LoVo (cell line): ENCODE measurements at regions not wholly inside any gene's neighbourhood (a gene's known extent, or its start where the extent isn't known, plus 50 kb on each side); places are given as distances from the start of the nearest gene placed in this dataset.
"Not testable (repeated sequence)": the region's sequence is repeated elsewhere in the genome, so short reads cannot be mapped to it uniquely, and the experiment has no call there.

Experiments used
- DNase-seq: peaks from one replicate; pipeline ENCODE4 v3.0.0-alpha.2; 2016; ENCODE audit warnings: low spot score

DNA sequence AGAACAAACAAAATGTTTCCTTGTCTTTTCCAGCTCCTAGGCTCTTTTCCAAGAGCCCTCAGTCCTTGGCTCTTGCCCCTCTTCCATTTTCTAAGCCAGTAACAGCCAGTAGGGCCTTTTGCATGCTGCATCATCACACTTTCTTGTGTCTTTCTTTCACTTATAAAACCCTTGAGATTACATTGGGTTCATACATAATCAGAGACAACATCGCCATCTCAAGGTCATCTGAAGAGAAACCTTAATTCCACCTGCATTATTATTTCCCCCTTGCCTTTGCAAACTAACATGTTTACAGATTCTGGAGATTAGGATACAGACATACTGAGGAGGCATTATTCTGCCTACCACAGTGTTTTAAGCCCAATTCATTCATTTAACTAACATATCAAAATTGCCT is 697.3 kb downstream of the TRIB2 start:
- DNase-seq = no peak

DNA sequence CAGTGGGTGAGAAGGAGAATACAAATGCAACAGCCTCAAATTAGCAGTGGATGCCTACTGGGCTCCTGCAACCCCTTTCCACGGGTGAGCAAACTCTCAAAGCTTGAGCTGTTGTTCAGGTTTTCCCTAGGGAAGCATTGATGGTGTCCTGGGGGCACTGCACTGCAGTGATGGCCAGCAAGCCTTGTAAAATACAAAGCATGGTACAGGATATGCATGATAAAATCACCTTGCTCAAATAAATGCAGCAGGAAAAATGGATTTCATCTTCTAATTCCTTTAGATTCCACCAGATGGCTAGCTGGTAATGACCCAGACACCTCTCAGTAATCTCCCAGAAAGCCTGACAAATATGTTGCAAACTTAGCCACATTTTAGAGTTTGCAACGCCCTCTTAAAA is 698.2 kb downstream of the TRIB2 start:
- DNase-seq = no peak

DNA sequence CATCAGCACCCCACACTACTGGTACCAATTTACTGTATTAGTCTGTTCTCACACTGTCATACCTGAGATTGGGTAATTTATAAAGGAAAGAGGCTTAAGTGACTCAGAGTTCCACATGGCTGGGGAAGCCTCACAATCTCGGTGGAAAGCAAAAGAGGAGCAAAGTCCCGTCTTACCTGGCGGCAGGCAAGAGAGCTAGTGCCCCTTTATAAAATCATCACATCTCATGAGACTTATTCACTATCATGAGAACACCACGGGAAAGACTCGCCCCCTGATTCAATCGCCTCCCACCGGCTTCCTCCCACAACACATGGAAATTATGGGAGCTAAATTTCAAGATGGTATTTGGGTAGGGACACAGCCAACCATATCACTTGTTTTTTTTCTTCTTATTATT is 717.2 kb downstream of the TRIB2 start:
- DNase-seq = no peak

DNA sequence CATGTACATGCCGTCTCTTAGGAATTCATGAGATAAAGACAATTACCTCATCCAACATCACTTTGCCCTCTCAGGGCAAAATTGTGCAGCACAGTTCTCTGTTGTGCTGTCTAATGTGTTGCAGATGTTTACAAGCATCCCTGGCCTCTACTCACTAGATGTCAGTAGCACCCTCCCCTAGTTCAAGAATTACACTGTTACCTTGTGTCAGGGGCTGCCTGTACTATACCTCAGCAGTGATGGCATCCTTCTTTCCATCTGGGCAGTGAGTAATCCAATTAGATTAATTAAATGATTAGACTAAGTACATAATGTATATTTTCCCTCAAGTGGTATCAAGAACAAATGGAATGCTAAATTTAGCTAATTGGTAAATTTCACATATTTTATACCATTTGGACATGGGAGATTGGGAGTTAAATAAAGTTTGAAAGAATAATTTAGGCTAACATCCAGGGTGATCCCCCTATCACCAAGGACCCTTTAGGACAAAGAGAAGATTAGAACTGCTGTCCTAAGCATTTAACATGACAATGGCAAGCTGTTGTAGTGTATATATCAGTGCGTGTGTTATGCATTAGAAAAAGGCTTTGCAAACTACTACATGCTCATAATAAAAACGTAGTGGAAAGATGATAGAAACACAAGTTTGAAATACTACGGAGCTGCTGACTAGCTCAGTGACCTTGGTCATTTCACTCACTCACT is 727.0 kb downstream of the TRIB2 start:
- DNase-seq = not testable (repeated sequence)

DNA sequence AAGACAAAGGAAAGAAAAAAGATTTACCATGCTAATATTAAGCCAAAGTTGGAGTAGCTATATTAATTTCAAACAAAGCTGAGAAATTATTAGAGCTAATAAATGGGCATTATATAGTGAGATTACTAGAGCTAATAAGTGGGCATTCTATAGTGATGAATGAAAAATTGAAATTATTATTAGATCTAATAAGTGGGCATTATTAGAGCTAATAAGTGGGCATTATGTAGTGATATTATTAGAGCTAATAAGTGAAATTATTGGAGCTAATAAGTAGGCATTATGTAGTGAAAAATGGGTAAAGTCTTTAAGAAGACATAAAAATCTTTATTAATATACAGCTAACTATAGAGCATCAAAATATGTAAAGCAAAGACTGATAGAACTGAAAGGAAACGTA is 745.7 kb downstream of the TRIB2 start:
- DNase-seq = no peak

DNA sequence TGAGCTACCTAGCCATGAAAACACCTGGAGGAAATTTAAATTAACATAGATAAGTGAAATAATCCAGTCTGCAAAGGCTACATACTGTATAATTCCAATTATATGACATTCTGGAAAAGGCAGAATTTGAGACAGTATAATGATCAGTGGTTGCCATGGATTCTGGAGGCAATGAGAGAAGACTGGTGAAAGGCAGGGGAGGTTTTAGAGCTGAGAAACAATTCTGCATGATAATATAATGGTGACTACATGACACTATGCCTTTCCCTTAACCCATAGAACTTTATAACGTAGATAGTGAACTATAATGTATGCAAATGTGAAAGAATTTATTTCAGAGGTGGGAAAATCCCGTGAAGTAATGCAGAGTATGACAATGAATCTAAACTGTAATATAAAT is 749.3 kb downstream of the TRIB2 start:
- no peak for DNase-seq

DNA sequence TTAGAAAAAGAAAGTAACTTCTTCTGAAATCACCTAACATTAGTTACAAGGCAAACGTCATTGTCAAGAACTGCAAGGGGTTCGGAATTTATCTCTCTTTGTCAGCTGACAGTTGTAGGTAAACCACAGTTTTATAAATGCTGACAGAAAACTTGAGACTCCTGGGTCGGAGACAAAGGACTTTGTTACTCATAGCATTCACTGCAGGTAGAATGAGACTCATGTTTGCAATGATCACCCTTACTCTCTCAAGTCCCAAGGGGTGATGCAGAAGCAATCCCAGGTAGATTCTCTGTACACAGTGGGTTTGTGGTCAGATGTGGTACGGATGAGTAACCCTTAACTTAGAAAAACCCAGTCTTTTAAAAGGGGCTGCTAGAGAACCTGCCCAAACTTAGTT is 757.8 kb downstream of the TRIB2 start:
- DNase-seq = no peak

DNA sequence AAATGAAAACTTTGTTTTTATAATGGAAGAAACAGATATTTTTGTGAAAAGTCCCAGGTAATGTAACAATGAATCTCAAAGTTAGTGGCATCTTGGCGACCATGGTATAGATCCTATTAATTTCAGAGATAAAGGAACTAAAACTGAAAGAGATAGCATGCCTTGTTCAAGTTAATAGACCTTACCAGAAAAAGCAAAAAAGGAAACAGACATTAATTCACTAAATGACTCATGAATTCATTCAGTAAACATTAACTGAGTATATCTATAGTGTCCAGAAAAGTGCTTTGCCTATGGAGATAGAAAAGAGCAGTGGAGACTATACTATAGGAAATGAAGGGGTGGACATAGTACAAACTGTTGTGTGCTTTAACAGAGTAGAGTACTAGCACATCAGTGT is 763.3 kb downstream of the TRIB2 start:
- no peak for DNase-seq

DNA sequence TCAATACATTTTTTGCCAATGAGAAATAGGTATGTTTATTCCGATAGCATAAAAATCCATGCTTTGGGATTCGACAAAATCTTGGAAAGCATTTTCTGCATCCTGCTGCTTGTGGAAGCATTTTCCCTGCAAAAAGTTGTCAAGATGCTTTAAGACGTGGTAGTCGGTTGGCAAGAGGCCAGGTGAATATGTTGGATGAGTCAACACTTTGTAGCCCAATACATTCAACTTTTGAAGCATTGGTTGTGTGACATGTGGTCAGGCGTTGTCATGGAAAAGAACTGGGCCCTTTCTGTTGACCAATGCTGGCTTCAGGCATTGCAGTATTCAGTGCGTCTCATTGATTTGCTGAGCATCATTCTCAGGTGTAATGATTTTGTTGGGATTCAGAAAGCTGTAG is 764.5 kb downstream of the TRIB2 start:
- DNase-seq = no peak

DNA sequence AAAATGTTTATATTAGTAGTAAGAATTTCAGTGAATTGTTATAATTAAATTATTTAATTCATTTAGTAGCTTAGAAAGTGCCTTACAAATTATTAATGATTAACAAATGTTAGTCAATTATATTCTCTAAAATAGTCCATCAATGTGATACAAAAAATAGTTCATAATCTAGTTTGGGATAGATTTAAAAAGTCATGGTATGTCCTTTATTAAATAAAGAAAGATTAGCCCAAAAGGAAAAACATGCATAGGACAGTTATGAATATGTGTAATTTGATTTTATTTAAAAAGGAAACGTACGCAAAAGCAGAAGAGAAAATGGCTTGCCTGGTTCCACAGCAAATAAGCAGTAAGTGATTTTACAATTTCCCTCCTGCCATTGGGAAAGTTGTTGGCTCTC is 768.5 kb downstream of the TRIB2 start:
- DNase-seq = no peak

DNA sequence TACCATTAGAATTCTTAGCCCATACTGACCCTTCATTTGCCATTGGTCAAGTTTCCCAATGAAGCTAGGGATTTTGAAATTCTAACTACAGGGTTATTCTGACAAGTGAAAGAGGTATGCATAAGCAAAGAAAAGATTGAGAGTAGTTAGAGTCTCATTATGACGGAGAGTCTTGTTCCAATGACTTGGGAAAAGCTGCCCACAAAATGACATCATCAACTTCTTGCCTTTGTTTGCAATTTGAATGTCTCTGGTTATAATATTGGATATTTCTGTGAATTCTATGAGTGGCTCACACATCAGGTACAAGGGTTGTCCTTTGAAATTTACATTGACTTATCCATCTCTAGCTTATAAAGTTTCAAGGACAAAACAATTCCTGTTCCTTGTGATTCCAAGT is 772.2 kb downstream of the TRIB2 start:
- DNase-seq = no peak

DNA sequence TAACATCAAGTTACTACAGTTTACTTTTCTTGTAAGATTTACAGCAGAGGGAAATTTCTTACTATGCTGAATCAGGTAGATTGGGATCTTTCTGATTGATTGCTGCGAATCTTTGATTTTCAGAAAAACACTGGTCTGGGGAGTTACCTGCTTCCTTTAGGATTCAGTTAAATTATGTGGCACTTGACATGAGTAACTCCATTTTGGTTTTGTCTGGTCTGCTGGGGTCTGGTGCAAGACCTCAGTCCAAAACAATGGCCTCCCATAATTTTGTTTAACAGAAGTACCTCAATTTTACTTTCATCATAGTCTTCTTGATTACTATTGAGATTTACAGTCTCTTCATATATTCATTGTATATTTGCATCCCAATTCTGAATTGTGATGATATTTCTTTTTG is 775.5 kb downstream of the TRIB2 start:
- no peak for DNase-seq

DNA sequence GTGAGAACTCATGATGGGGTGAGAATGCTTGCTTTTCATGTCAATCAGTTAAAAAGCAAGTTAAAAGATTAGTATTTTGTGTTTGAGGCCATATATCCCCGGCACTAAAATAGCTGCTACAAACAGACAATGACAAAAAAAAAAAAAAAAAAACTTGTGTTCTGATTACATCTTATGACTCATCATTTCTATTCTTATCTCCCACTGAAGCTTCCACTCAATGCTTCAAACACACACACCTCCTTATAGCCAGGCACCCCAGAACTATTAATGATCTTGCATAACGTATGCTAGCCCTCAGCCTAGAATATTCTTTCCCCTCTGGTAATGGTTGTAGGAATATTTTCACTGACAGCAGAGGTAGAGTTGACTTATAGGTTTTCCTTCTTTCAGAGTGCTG is 778.3 kb downstream of the TRIB2 start:
- no peak for DNase-seq

DNA sequence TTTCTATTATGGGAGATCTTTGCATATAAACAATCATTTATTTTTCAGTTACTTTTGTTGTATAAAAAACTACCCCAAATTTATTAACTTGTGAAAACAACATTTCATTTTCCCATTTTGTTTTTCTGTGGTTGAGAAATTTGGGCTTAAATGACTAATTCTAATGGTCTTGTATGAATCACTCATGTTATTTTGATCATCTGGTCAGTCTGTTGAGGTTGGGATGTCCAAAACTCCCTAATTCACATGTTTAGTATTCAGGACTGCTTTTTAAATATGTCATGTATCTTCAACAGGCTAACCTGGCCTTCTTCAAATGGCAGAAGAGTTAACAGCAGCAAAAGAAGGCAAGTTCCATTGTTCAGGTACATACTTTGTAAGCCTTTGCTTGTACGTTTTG is 788.1 kb downstream of the TRIB2 start:
- DNase-seq = no peak

DNA sequence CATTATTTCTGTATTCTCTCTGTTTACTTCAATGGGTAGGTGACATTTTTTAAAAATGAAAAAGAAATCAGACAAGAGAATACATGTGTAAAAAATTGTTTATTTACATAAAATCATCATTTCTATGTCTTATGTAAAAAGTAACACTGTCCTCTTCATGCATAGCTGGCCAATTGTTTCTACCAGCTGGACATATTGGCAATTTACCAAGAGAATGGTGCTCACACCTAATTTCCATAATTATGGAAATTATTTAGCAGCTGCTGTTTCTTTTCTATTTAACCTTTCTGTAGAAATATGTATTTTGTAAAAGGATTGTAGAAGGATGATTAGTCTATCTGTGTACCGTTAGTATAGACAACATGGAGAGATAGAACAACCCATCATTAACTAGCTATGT is 791.9 kb downstream of the TRIB2 start:
- no peak for DNase-seq

DNA sequence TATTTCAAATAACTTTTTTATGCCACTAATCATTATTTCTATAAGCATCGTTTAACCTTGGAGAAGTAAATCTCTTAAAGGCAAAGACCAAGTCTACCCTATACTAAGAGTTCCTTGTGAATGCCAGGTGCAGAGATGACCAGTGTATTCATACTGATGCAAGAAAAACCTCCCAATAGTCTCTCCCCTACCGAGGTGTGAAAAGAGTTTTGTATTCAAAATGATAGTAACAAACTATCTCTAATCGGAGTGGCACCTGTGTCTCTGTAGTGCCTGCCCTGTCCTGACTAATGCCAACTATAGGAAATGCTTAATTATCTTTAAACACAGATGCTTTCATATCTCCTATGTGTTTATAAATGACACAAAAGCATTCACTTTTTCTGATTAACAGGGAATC is 798.5 kb downstream of the TRIB2 start:
- DNase-seq = no peak

DNA sequence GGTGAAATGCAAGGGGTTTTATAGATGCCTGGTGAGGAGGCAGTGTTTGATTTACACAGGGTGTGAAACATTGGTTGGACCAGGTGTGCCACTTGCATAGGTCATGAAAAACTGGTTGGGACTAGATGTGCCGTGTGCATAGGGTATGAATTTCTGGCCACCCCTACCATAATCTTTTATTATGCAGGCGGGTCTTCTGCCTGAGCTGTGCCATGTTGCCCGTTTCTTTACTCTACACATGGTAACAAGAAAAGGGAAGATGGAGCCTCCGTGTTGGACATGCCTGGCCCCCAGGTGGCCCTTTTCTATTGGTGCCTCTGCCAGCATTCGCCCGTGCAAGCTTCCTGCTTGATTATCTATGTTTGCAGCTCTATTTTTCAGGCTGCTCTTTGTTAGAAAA is 805.4 kb downstream of the TRIB2 start:
- no peak for DNase-seq

DNA sequence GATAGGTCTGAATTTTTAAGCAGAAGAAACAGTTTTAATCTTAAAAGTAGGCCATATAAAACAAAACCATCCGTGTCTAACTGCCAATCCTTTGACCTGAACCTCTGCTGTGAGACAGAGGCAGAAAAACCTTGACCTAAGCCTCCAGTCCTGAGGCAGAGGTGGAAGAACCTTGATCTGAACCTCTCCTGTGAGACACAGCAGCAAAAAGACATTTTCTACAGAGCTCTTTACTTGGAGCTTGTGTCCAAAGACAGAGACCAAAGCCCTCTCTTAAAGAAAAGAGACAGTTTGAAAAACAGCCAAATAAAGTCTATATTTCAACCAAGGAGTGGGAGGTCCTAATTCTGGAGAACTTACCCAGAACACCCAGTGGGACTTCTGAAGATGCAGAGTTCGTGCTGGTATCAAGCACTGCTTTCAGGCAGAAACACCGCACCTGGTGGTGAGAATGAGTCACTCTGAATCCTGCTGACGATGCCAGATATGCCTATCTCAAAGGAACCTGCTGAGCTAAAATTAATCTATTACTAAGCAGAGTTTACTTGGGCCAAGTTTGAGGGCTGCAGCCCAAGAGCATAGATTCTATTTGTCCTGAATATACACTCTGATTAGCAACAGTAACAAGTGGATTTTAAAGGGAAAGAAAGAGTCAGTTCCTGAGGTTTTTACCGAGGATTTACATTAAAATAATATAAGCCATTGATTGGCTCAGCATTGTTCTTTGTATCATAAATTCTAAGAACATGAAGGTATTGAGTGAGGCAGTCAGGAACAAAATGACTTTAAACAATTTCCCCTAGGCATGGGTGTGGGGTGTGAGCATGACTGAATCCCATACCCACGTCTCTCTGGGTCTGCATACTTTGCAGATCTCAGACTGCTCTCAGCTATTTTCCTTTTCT is 806.4 kb downstream of the TRIB2 start:
- peak; percentile 61 for DNase-seq

DNA sequence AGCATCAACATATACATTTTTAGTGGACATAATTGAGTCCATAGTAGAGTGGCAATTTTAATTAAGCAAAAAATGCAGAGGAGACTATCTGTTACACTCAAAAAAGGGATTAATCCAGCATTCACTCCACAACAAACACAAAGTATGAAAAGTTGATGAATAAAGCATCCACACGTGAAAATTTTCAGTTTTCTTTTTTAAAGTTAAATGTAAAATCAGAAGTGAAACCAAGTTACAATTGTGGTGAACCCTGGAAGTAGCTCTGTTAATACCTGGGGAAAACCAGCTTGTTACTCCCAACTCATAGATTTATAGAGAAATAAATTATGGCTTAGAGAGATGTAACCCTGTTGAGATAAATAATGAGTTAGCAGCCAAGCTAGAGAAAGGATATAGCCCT is 807.8 kb downstream of the TRIB2 start:
- DNase-seq = no peak

DNA sequence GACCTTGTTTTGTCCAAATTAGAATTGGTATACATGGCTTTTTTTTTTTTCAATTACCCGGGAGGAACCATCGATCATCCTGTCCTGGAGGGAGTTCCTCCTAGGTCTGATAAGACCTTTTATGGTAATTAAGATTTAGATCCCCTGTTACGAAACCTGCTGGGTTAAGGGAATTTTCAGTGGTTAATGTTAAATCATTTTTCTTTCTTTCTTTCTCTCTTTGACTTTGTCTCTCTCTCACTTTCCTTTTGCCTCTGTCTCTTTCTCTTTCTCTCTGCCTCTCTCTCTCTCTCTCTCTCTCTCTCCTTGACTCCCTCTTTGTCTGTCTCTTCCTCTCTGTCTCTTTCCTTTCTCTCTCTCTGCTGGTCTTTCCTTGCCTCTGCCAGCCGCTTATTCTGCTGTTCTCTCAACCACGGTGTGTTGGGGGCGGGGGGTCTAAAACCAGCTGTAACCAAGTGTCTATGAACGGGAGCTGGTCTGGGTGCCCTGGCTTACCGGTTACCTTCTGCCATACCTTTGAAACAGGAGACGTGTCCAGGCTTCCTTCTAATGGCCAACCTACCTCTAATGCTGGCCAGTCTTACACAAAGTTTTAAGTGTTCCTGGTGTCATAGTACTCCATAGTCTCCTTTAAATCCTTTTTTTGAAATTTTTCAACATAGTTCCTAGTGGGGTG is 815.1 kb downstream of the TRIB2 start:
- not testable (repeated sequence) for DNase-seq

DNA sequence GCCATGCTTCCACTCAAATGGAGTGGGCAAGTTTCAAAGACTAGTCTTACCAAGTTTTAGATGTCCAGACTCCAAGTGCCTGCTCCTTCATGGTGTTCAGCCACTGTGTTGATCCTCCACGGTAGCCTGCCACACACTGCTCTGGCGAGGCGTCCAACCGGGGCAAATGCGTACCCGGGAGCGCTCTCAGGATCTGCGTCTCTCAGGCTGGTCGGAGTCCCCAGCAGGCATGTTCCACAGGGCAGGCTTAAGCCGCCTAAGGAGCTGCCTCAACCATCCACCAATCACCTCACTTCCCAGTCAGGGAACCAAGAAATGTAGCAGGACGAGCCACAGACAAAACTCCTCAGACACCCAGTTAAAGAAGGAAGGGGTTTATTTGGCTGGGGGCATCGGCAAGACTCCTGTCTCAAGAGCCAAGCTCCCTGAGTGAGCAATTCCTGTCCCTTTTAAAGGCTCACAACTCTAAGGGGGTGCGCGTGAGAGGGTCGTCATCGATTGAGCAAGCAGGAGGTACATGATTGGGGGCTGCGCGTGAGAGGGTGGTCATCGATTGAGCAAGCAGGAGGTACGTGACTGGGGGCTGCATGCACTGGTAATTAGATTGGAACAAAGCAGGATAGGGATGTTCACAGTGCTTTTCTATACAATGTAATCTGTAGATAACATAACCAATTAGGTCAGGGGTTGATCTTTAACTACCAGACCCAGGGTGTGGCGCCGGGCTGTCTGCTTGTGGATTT is 816.2 kb downstream of the TRIB2 start:
- not testable (repeated sequence) for DNase-seq

DNA sequence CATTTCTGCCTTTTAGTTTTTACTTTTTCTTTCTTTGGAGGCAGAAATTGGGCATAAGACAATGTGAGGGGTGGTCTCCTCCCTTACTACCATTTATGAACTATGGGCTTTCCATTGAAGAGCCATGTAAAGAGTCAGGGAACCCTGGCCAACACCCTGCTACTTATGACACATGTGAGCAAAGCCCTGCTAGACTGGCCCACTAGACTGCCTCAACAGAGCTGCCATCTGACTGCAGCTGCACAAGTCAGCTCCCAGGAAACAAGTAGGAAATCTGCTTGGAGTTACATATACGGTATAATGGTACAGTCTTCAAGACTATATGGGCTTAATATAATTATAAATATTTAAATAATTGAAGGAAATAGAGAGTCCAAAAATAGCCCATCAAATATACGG is 816.8 kb downstream of the TRIB2 start:
- peak; percentile 22 for DNase-seq
